ENCODE measurements at regions not wholly inside any gene's neighbourhood (a gene's known extent, or its start where the extent isn't known, plus 50 kb on each side); places are given as distances from the start of the nearest gene placed in this dataset.
A peak's percentile ranks its signal among the peaks of the same experiment; 100 is the strongest.

- H3K9me3 Mint-ChIP-seq: peaks cover 5 to 16% of the 10 kb centered on the region in 2 experiments; a peak in 4 of 5 replicates
- H3K9me3 ChIP-seq (ENCODE audit: control insufficient read depth, low read depth, low read length): no peaks in the 10 kb centered on the region
- H3K4ac ChIP-seq (ENCODE audit: low read depth, low read length): no peak overlapping the region
- H2AK5ac ChIP-seq (ENCODE audit: insufficient read length, low read length): no peak overlapping the region
- peak overlapping the region in 1 of 3 experiments; percentile 93; a peak in 2 of 7 replicates for H3K27ac Mint-ChIP-seq
- H4K91ac ChIP-seq (ENCODE audit: insufficient read length, low read depth, low read length): no peak overlapping the region
- no peak overlapping the region for H3K56ac ChIP-seq (ENCODE audit: insufficient read length, low read depth, low read length)
- H4K8ac ChIP-seq (replicated peaks; ENCODE audit: insufficient read length, low read depth, low read length): no peak overlapping the region
- no peaks in the 10 kb centered on the region for H3K79me1 ChIP-seq (ENCODE audit: insufficient read depth, low read depth, low read length, poor library complexity, severe bottlenecking)
- H2AFZ ChIP-seq (ENCODE audit: low read length): no peak overlapping the region
- H3K27me3 Mint-ChIP-seq (ENCODE audit: low read depth): no peaks in the 10 kb centered on the region
- WGBS (ENCODE audit: extremely low coverage, insufficient read length, low lambda C conversion rate): no CpG with 5 or more reads among the region's 4 CpGs
- H3K27ac ChIP-seq (ENCODE audit: insufficient read length, low read depth, low read length): no peak overlapping the region
- H3K36me3 Mint-ChIP-seq (ENCODE audit: insufficient read depth in 1 of 3, low read depth in 3 of 3): no peaks in the 10 kb centered on the region; a peak in 1 of 7 replicates
- no peaks in the 10 kb centered on the region for H3K4me1 ChIP-seq (ENCODE audit: insufficient read depth, low read length)
- no peak overlapping the region for H2BK15ac ChIP-seq (ENCODE audit: low read depth, low read length)
- H3K4me2 ChIP-seq (ENCODE audit: insufficient read depth, insufficient read length, low read length): no peak overlapping the region
- DNase-seq: peak; percentile 20
- no peak overlapping the region for H3K14ac ChIP-seq (ENCODE audit: insufficient read depth, low read length)
- H2BK5ac ChIP-seq (ENCODE audit: insufficient read length, low read length): no peak overlapping the region
- H3K4me1 Mint-ChIP-seq: peaks cover 20 to 21% of the 10 kb centered on the region in 2 experiments
- H3K27me3 ChIP-seq (ENCODE audit: insufficient read depth, low read length): no peaks in the 10 kb centered on the region
- no peaks in the 10 kb centered on the region for H4K20me1 ChIP-seq (ENCODE audit: control insufficient read depth, insufficient read depth, insufficient read length)
- no peak overlapping the region for H2BK20ac ChIP-seq (ENCODE audit: low read depth, low read length, poor library complexity, severe bottlenecking)
- H3K23me2 ChIP-seq (ENCODE audit: insufficient read length, low read depth, low read length, poor library complexity, severe bottlenecking): no peaks in the 10 kb centered on the region
- no peaks in the 10 kb centered on the region for H3K79me2 ChIP-seq (ENCODE audit: insufficient read depth, low read length)
- H3K18ac ChIP-seq (ENCODE audit: insufficient read length, low read depth, low read length): no peak overlapping the region
- no peak overlapping the region for H3K23ac ChIP-seq (ENCODE audit: insufficient read length, low read depth, low read length)
- H3T11ph ChIP-seq (ENCODE audit: low read length): no peak overlapping the region
- no peak for TF ChIP-seq CTCF (conservative IDR thresholded peaks at IDR 0.05)
- H4K5ac ChIP-seq (ENCODE audit: insufficient read length, low read depth, low read length): no peak overlapping the region
- no peak overlapping the region for H3K4me3 Mint-ChIP-seq
- H3K9ac ChIP-seq (ENCODE audit: extremely low read depth, insufficient read length, low read length): no peak overlapping the region
- no peak overlapping the region for H2BK120ac ChIP-seq (ENCODE audit: low read depth, low read length, poor library complexity, severe bottlenecking)
- no peak overlapping the region for H2BK12ac ChIP-seq (ENCODE audit: insufficient read length, low read depth, low read length)
Measured at GRCh38 chrX:125005863-125006262, 313.8 kb upstream of the TEX13C start.
